ENCODE measurements at regions not wholly inside any gene's neighbourhood (a gene's known extent, or its start where the extent isn't known, plus 50 kb on each side); places are given as distances from the start of the nearest gene placed in this dataset.
"Not testable (repeated sequence)": the region's sequence is repeated elsewhere in the genome, so short reads cannot be mapped to it uniquely, and the experiment has no call there.

DNA sequence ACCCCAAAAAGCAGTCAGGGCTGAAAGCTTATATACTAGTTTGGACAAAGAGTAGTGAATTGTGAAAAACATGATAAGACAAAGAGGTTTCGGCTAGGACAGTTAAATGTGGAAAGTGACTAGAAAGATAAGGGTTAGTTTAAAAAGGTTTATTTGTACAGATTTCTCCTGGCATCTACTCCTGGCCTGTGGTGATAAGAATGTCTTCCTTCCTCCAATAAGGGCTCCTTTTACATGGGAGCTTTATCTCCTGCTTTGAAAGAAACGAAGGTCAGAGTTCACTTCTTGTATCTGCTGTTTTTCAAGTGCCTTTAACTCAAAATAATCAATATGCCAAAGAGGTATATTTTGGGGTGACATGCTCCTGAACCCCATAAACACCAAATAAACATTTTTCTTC lies 776.1 kb upstream of the COX7C start:
- DNase-seq (ENCODE audit: low read depth), result no peak

DNA sequence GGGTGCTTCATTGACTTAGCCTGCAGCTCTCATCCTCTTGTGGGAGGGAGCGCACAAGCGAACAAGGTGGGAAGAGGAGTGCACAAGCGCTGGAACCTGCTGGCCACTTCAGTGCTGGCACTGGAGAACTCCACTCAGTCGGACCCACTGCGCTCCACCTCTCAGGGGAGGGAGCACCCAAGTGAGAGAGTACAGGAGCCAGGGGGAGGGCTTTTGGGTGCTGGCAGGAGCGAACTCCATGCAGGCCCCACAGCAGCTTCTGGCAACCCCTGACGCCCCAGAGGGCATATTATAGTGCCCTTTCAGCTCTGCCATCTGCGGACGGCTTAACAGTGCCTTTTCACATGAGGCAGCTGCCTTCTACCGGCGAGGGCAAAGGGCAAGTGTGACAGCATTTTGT lies 774.2 kb upstream of the COX7C start:
- no peak for DNase-seq (ENCODE audit: low read depth)

DNA sequence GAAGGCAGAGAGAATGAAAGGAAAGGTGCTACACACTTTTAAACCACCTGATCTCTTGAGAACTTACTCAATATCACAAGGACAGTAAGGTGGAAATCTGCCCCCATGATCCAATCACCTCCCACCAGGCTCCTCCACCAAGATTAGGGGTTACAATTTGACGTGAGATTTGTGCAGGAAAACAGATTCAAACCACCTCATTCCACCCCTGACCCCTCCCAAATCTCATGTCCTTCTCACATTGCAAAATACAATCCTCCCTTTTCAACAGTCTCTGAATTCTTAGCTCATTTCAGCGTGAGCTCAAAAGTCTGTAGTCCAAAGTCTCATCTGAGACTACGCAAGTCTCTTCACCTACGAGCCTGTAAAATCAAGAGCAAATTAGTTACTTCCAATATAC lies 768.3 kb upstream of the COX7C start:
- no peak for DNase-seq (ENCODE audit: low read depth)

- DNase-seq (ENCODE audit: low read depth), result no peak
Measured at GRCh38 chr5:85865296-85865695, 752.4 kb upstream of the COX7C start.

DNA sequence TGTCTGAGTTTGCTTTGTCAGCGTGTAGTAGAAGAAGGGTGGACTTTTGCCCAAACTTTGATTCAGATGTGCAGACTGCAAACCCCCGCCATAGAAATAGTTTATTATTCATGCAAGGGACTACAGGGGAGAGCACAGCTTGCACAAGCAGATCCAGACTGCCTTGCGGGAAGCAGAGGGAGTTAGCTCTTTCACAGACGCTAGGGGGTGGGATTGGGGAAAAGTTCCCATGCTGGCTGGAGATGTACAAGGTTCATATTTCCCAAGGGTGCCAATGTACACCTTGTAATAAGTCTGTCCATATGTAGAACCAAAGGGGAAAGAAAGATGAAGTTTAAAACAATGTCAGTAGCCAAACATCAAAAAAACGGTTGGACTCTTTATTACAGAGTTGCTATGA lies 749.7 kb upstream of the COX7C start:
- no peak for DNase-seq (ENCODE audit: low read depth)

DNA sequence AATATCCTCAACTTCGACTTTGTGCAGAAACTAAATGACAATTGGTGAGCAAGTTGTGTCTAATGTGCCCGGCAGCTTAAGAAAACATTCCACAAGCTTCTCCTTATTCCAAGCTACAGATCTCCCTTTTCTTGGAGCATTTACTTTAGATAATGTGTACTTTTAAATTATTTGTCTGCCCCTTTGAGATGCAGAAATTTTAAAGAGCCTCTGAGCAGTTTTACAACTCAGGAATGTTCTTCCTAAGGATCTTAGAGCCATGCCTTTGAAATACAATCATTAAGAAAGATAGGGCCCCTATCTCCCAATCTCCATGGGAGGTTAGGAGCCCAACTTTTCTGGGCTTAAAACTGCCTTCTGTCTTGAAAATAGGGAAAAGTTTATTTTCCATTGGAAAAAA lies 723.7 kb upstream of the COX7C start:
- DNase-seq (ENCODE audit: low read depth), result no peak

GRCh38 chr5:85896514-85896913 lies 721.2 kb upstream of the COX7C start:
- no peak for DNase-seq (ENCODE audit: low read depth)

DNA sequence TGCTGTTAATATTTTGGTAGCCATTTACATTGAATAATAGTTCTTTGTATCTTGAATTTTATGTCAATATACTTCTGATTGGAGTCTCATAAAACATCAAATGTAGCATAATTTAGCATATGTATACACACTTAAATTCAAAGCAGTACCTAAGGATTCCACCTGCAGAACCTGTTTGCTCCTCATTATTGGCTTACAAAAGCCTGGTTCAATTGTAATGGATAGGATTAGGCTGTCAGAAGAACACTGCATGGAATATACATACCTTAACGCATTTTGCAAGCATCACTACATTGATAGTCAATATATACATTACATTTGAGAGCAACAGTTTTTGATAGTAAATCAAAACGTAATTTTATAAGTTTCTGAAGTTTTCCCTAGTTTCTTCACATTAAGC lies 711.3 kb upstream of the COX7C start:
- no peak for DNase-seq (ENCODE audit: low read depth)

DNA sequence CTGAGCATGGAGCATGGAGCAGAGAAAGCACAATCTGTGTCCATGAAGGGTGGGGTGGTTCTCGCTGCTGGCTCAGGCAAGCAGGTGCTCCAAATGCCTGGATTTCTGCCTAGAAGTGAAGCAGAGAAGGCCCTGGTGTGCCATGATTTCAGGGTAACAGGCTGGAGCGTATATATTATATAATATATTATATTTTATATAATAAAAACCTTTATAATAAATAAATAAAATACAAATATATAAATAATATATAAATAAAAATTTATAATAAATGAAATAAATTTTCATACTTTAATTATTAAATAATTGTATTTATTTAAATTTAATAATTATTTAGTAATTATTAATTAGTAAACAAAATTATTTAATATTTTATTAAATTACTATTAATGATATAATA lies 707.4 kb upstream of the COX7C start:
- no peak for DNase-seq (ENCODE audit: low read depth)

GRCh38 chr5:85920984-85921383 lies 696.8 kb upstream of the COX7C start:
- no peak for DNase-seq (ENCODE audit: low read depth)

GRCh38 chr5:85921590-85921989 lies 696.2 kb upstream of the COX7C start:
- no peak for DNase-seq (ENCODE audit: low read depth)

DNA sequence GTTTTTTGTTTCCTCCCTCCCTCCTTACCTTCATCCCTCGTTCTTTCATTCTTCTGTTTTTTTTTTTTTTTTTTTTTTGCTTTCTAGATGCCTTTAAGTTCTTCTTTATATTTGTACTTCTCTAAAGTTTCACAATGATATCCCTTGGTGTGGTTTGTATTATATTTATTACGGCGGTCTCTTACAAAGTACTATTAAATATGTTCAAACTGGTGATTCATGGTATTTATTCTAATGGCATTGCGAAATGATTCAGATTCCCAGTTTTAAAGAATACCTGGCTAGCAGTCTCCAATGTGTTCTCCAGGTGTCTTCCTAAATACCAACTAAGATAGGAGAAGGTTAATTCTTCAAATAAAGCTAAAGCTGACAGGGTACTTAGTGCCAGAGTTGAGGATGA lies 690.1 kb upstream of the COX7C start:
- no peak for DNase-seq (ENCODE audit: low read depth)

DNA sequence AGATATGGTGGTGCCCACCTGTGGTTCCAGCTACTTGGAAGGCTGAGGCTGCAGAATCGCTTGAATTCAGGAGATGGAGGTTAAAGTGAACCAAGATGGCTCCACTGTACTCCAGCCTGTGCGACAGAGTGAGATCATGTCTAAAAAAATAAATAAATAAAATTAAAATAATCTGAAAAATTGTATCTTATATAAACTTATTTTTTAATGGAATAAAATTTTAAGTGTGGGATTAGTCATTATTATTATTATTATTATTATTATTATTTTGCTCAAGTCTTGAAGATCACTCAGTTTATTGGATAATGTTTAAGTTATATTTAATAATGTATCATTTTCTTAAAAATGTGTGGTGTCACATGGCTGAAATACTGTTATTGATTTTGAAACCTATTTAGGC lies 688.0 kb upstream of the COX7C start:
- no peak for DNase-seq (ENCODE audit: low read depth)

DNA sequence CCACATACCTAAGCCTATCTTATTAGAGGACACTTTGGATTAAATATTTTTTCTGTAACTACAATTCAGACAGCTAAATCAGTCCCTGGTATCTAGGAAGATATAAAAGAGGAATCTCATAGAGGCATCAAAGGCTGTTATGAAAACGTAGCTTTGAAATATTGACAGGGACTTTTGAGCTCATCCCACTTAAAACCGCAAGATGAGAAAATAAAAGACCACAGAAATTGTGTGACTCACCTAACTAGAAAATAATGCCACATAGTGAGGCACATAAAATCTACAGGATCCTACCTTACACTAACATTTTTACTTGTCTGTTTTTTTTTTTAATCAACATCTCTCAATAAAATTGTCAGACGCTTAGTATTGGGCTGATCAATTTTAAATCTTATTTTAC lies 686.5 kb upstream of the COX7C start:
- DNase-seq (ENCODE audit: low read depth), result no peak

GRCh38 chr5:85938201-85938600 lies 679.5 kb upstream of the COX7C start:
- no peak for DNase-seq (ENCODE audit: low read depth)

DNA sequence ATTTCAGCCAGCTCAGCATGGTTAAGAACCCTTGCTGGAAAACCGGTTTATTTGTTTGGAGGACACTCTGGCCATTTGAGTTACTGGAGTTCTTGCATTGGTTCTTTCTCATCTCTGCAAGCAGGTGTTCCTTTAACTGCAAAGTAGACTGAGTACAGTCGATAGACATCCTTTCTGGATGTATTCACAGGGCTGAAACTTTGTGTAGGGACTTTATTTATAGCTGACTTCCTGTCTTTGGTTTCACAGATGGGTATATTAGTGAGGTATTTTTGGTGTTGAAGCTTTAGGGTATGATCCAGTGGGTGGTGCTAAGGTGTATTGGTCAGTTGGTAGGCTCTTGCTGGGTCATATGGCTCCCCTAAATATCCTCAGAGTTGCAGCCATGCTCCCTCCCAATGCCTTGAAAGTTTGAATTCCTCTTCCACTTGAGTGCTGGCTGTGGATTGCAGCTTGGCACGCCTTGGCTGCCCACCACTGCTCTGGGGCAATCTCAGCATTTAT lies 666.0 kb upstream of the COX7C start:
- no peak for DNase-seq (ENCODE audit: low read depth)

DNA sequence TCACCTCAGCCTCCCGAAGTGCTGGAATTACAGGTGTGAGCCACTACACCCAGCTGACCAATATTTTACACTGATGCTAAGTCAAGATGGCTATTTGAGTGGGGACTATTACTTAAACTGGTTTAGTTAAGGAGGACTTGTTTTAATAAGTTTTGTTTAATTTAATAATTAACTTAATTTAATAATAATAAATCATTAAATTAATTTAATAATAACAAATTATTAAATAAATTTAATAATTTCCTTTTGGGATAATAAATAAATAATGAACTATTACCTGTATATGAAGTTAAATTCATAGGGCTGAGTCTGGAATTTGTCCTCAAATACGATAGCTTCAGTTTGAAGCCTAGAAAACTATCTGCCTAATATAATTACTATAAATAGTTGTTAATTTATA lies 665.1 kb upstream of the COX7C start:
- DNase-seq (ENCODE audit: low read depth), result no peak

DNA sequence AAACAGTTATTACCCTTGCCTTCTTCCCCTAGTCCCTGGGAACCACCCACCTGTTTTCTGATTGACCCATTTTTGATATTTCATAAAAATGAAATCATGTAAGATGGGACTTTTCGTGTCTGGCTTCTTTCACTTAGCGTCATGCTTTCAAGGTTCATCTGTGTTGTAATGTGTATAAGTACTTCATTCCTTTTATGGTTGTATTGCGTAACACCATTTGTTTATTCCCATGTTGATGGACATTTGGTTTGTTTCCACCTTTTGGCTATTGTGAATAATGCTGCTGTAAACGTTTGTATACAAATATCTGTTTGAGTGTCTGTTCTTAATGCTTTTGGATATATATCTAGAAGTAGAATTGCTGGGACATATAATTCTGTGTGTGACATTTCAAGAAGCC lies 650.1 kb upstream of the COX7C start:
- DNase-seq (ENCODE audit: low read depth), result no peak

DNA sequence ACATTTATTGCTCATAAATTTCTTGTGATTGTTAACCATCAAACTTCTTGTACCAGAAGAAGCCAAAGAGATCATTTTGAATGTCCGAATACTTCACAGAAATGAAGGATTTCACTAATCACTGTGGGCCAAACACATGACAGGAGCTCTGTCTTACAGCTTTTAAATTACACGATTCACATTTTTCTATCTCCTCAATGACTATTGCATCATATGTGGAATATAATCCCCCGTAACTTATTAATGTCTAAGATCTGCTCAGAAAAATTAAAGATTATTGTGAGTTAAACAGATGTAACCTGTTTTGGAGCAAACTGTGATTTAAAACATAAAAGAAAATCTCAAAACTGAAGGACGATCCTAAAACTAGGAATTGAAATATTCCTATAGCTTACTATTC lies 645.2 kb upstream of the COX7C start:
- no peak for DNase-seq (ENCODE audit: low read depth)

DNA sequence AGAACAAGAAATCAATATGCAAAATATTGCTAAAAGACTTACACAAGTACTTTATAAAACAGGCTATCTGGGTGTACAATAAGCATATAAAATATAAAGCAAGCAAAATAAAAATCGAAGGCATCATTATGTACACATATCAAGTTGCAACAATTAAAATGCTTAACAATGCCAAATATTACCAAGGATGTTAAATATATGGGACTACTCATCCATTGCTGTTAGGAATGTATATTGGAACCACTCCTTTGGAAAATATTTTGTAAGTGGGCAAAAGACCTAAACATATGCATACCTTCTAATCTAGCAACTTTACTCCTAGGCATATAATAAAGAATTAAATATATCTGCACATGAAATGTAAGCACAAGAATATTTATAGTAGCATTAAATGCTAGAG lies 632.6 kb upstream of the COX7C start:
- no peak for DNase-seq (ENCODE audit: low read depth)

GRCh38 chr5:85990998-85991397 lies 626.7 kb upstream of the COX7C start:
- no peak for DNase-seq (ENCODE audit: low read depth)

DNA sequence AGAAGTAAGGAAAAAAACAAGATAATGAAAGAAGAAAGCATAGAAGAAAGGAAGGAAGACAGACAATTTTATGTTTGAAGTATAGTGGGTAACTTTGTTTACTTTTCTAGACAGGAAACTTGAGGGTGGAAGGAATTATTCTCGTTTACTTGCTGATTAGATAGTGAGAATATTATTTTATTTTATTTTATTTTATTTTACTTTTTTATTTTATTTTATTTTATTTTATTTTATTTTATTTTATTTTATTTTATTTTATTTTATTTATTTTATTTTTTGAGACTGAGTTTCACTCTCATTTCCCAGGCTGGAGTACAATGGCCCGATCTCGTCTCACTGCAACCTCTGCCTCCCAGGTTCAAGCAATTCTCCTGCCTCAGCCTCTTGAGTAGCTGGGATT lies 623.1 kb upstream of the COX7C start:
- DNase-seq (ENCODE audit: low read depth), result not testable (repeated sequence)

DNA sequence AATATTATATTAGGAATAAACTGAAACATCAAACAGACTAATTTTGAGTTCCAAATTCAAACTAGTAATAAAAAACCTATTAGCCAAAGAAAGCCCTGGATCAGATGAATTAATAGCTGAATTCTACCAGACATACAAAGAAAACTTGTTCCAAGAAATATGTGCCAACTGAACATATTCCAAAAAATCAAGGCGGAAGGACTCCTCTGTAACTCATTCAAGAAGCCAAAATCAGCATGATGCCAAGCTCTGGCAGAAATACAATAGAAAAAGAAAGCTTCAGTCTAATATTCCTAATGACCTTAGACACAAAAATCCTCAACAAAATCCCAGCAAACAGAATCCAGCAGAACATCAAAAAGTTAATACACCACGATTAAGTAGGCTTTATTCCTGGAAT lies 619.1 kb upstream of the COX7C start:
- no peak for DNase-seq (ENCODE audit: low read depth)

- DNase-seq (ENCODE audit: low read depth), result no peak
Measured at GRCh38 chr5:86008293-86008692, 609.4 kb upstream of the COX7C start.

DNA sequence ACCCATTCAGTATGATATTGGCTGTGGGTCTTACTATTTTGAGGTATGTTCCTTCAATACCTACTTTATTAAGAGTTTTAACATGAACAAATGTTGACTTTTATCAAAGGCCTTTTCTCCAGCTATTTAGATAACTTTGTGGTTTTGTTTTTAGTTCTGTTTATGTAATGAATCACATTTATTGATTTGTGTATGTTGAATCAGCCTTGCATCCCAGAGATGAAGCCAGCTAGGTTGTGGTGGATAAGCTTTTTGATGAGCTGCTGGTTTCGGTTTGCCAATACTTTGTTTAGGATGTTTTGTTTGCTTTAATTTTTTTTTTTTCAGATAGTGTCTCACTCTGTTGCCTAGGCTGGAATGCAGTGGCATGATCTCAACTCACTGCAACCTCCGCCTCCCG lies 609.0 kb upstream of the COX7C start:
- DNase-seq (ENCODE audit: low read depth), result no peak

Measured in renal cortical epithelial cell (primary cell).